ENCODE measurements at regions not wholly inside any gene's neighbourhood (a gene's known extent, or its start where the extent isn't known, plus 50 kb on each side); places are given as distances from the start of the nearest gene placed in this dataset.

DNA sequence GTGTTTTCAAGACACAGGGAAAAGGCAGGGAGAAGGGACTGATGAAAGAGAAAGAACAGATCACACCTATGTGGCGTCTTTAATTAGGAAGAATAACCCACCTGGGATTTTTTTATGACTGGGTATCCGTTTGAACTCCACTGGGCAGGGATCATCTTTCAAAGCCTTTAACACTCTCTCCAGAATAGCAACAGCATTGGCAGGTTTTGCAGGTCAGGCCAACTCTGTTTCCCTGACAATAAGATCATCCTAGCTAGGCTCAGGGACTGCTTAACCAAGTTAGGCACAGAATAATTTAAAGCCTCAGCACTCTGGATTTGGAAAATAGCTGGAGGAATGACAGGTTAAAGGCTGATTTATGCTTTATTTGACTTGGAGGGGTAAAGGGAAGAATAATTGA is 117.6 kb downstream of the SUDS3 start:
- TF ChIP-seq EZH2 (IDR thresholded peaks at IDR 0.05; ENCODE audit: borderline replicate concordance, insufficient read depth, low read depth, low read length, poor library complexity, severe bottlenecking): no peak
- Histone ChIP-seq H2AFZ (ENCODE audit: insufficient read depth, low read depth, low read length, poor library complexity, severe bottlenecking) (no peak overlapping the region), H3K79me2 (ENCODE audit: control insufficient read depth, insufficient read depth, low read length) (no peaks in the 10 kb centered on the region), H3K27me3 (replicated peaks in 1 of 4; ENCODE audit: control extremely low read depth in 1 of 4, control insufficient read depth in 3 of 4, insufficient read depth in 4 of 4, low read length in 3 of 4) (no peaks in the 10 kb centered on the region), H3K27ac (ENCODE audit: low read length in 2 of 2) (no peak overlapping the region), H3K4me1 (ENCODE audit: control insufficient read depth in 2 of 2, insufficient read depth in 2 of 2, low read length in 2 of 2) (no peaks in the 10 kb centered on the region), H3K36me3 (replicated peaks in 1 of 2; ENCODE audit: control extremely low read depth in 1 of 2, control insufficient read depth in 1 of 2, extremely low read depth in 1 of 2, insufficient read depth in 2 of 2, low read length in 1 of 2) (no peaks in the 10 kb centered on the region), H3K9ac (ENCODE audit: low read length) (no peak overlapping the region), H3K4me3 (ENCODE audit: control extremely low read depth in 1 of 5, extremely low read depth in 1 of 5, insufficient read depth in 1 of 5, low read depth in 2 of 5, low read length in 4 of 5) (no peak overlapping the region), H3K4me2 (replicated peaks; ENCODE audit: low read depth, low read length, poor library complexity, severe bottlenecking) (no peak overlapping the region), H3K9me3 (ENCODE audit: control extremely low read depth in 1 of 3, control insufficient read depth in 2 of 3, insufficient read depth in 1 of 3, low read length in 2 of 3) (peaks cover 0 to 4% (median 0%) of the 10 kb centered on the region in 3 donors), H4K20me1 (ENCODE audit: control insufficient read depth, insufficient read depth, low read length, poor library complexity, severe bottlenecking) (no peaks in the 10 kb centered on the region)
- Mint-ChIP-seq H3K4me3 (no peak overlapping the region), H3K4me1 (no peaks in the 10 kb centered on the region), H3K9me3 (ENCODE audit: insufficient read depth) (no peaks in the 10 kb centered on the region), H3K27me3 (peaks cover 8% of the 10 kb centered on the region), H3K27ac (no peak overlapping the region)
- WGBS (ENCODE audit: insufficient coverage): 33% methylated on average over 1 of the region's 2 CpGs
- ChIA-PET CTCF (no interaction called here), POLR2A (no interaction called here)
- ATAC-seq (ENCODE audit: low read depth): no peak
- no peak for DNase-seq
- intact Hi-C loops (cut with micrococcal nuclease): no loop called here

DNA sequence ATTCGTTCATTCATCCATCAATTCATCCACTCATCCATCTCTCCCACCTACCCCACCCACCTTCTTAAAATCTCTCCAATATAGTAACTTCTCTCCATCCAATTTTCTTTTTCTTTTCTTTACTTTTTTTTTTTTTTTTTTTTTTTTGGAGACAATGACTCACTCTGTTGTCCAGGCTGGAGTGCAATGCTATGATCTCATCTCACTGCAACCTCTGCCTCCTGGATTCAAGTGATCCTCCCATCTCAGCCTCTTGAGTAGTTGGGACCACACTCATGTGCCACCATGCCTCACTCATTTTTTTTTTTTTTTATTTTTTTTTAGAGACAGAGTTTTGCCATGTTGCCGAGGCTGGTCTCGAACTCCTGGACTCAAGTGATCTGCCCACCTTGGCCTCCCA is 118.4 kb downstream of the SUDS3 start:
- ChIA-PET CTCF (no interaction called here), POLR2A (no interaction called here)
- Mint-ChIP-seq H3K4me1 (no peaks in the 10 kb centered on the region), H3K27me3 (peaks cover 8% of the 10 kb centered on the region), H3K4me3 (no peak overlapping the region), H3K27ac (no peak overlapping the region), H3K9me3 (ENCODE audit: insufficient read depth) (no peaks in the 10 kb centered on the region)
- Histone ChIP-seq H3K27ac (ENCODE audit: low read length in 2 of 2) (no peak overlapping the region), H3K27me3 (replicated peaks in 1 of 4; ENCODE audit: control extremely low read depth in 1 of 4, control insufficient read depth in 3 of 4, insufficient read depth in 4 of 4, low read length in 3 of 4) (no peaks in the 10 kb centered on the region), H4K20me1 (ENCODE audit: control insufficient read depth, insufficient read depth, low read length, poor library complexity, severe bottlenecking) (no peaks in the 10 kb centered on the region), H3K4me3 (ENCODE audit: control extremely low read depth in 1 of 5, extremely low read depth in 1 of 5, insufficient read depth in 1 of 5, low read depth in 2 of 5, low read length in 4 of 5) (no peak overlapping the region), H3K4me2 (replicated peaks; ENCODE audit: low read depth, low read length, poor library complexity, severe bottlenecking) (no peak overlapping the region), H3K9ac (ENCODE audit: low read length) (no peak overlapping the region), H3K9me3 (ENCODE audit: control extremely low read depth in 1 of 3, control insufficient read depth in 2 of 3, insufficient read depth in 1 of 3, low read length in 2 of 3) (peaks cover 0 to 4% (median 0%) of the 10 kb centered on the region in 3 donors), H3K79me2 (ENCODE audit: control insufficient read depth, insufficient read depth, low read length) (no peaks in the 10 kb centered on the region), H3K36me3 (replicated peaks in 1 of 2; ENCODE audit: control extremely low read depth in 1 of 2, control insufficient read depth in 1 of 2, extremely low read depth in 1 of 2, insufficient read depth in 2 of 2, low read length in 1 of 2) (no peaks in the 10 kb centered on the region), H3K4me1 (ENCODE audit: control insufficient read depth in 2 of 2, insufficient read depth in 2 of 2, low read length in 2 of 2) (no peaks in the 10 kb centered on the region), H2AFZ (ENCODE audit: insufficient read depth, low read depth, low read length, poor library complexity, severe bottlenecking) (no peak overlapping the region)
- TF ChIP-seq, protein P1, sequence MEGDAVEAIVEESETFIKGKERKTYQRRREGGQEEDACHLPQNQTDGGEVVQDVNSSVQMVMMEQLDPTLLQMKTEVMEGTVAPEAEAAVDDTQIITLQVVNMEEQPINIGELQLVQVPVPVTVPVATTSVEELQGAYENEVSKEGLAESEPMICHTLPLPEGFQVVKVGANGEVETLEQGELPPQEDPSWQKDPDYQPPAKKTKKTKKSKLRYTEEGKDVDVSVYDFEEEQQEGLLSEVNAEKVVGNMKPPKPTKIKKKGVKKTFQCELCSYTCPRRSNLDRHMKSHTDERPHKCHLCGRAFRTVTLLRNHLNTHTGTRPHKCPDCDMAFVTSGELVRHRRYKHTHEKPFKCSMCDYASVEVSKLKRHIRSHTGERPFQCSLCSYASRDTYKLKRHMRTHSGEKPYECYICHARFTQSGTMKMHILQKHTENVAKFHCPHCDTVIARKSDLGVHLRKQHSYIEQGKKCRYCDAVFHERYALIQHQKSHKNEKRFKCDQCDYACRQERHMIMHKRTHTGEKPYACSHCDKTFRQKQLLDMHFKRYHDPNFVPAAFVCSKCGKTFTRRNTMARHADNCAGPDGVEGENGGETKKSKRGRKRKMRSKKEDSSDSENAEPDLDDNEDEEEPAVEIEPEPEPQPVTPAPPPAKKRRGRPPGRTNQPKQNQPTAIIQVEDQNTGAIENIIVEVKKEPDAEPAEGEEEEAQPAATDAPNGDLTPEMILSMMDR (IDR thresholded peaks at IDR 0.05): no peak
- no peak for TF ChIP-seq EZH2 (IDR thresholded peaks at IDR 0.05; ENCODE audit: borderline replicate concordance, insufficient read depth, low read depth, low read length, poor library complexity, severe bottlenecking)
- DNase-seq: no peak
- WGBS (ENCODE audit: insufficient coverage): 55% methylated on average over 2 of the region's 3 CpGs
- intact Hi-C loops (cut with micrococcal nuclease): no loop called here
- ATAC-seq (ENCODE audit: low read depth): no peak
